Hematopoietic multipotent progenitor cell treated with erythropoietin and hydrocortisone succinate and interleukin-3 and kit ligand, for 15 days (in vitro differentiated cells): ENCODE measurements at regions not wholly inside any gene's neighbourhood (a gene's known extent, or its start where the extent isn't known, plus 50 kb on each side); places are given as distances from the start of the nearest gene placed in this dataset.

Experiments used
- DNase-seq: peaks from one replicate; pipeline ENCODE4 v3.0.0-alpha.2; 2015; ENCODE audit warnings: low spot score

- no peak for DNase-seq
Observed at GRCh38 chr2:111692311-111692710, 191.7 kb downstream of the ANAPC1 start.

- no peak for DNase-seq
Observed at GRCh38 chr2:111694700-111695101, 189.3 kb downstream of the ANAPC1 start.

- DNase-seq = no peak
Observed at GRCh38 chr2:111695441-111696007, 188.5 kb downstream of the ANAPC1 start.

GRCh38 chr2:111696226-111696625 is 187.8 kb downstream of the ANAPC1 start:
- no peak for DNase-seq

- no peak for DNase-seq
Observed at GRCh38 chr2:111697560-111697959, 186.4 kb downstream of the ANAPC1 start.

- no peak for DNase-seq
Observed at GRCh38 chr2:111698089-111698488, 185.9 kb downstream of the ANAPC1 start.

GRCh38 chr2:111698743-111699554 is 185.0 kb downstream of the ANAPC1 start:
- DNase-seq = peak; percentile 83

- no peak for DNase-seq
Observed at GRCh38 chr2:111701266-111701665, 182.7 kb downstream of the ANAPC1 start.

GRCh38 chr2:111701798-111702118 is 182.2 kb downstream of the ANAPC1 start:
- no peak for DNase-seq

GRCh38 chr2:111702119-111702803 is 181.7 kb downstream of the ANAPC1 start:
- DNase-seq = peak; percentile 70

- no peak for DNase-seq
Observed at GRCh38 chr2:111702804-111703196, 181.2 kb downstream of the ANAPC1 start.

GRCh38 chr2:111703759-111704158 is 180.2 kb downstream of the ANAPC1 start:
- no peak for DNase-seq

- no peak for DNase-seq
Observed at GRCh38 chr2:111704246-111704645, 179.7 kb downstream of the ANAPC1 start.

GRCh38 chr2:111705239-111705638 is 178.8 kb downstream of the ANAPC1 start:
- no peak for DNase-seq

- peak; percentile 11 for DNase-seq
Observed at GRCh38 chr2:111705711-111706336, 178.2 kb downstream of the ANAPC1 start.

- no peak for DNase-seq
Observed at GRCh38 chr2:111706481-111707001, 177.5 kb downstream of the ANAPC1 start.

GRCh38 chr2:111707700-111708099 is 176.3 kb downstream of the ANAPC1 start:
- no peak for DNase-seq

GRCh38 chr2:111708476-111709180 is 175.4 kb downstream of the ANAPC1 start:
- no peak for DNase-seq

- no peak for DNase-seq
Observed at GRCh38 chr2:111709321-111709720, 174.7 kb downstream of the ANAPC1 start.

- DNase-seq = no peak
Observed at GRCh38 chr2:111710085-111710484, 173.9 kb downstream of the ANAPC1 start.

GRCh38 chr2:111710613-111711012 is 173.4 kb downstream of the ANAPC1 start:
- DNase-seq = no peak

- no peak for DNase-seq
Observed at GRCh38 chr2:111711270-111711669, 172.7 kb downstream of the ANAPC1 start.
